ENCODE measurements at regions not wholly inside any gene's neighbourhood (a gene's known extent, or its start where the extent isn't known, plus 50 kb on each side); places are given as distances from the start of the nearest gene placed in this dataset.

DNA sequence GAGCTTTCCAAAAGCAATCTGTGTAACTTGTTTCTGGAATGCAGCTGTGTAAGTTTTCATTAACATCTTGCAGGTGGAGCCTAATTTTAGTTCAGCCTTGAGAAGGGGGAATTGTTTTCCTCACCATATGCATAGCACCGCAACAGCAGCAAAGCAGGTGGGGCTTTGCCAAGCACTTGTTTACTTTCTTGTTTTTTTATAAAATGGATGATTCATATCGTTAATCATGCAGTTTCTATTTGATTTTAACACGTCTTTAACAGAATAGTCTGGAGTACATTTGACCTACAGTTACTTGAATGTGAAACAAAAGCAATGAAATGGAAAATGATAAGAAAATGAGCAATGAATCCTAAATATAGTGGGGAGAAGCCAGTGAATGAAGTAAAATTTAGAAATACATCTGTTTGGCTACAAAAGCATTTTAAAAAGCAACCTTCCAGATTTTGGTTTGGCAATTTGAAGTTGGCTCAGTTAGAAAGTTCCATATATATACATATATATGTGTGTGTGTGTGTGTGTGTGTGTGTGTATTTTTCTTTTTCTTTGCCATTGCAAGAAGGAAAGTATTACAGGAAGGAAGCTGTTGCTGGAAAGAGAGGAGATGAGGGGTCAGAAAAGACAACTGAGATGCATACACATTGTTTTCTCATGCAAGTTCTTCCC, 119.0 kb upstream of the ADGRL2 start:
- TF ChIP-seq, protein P1, sequence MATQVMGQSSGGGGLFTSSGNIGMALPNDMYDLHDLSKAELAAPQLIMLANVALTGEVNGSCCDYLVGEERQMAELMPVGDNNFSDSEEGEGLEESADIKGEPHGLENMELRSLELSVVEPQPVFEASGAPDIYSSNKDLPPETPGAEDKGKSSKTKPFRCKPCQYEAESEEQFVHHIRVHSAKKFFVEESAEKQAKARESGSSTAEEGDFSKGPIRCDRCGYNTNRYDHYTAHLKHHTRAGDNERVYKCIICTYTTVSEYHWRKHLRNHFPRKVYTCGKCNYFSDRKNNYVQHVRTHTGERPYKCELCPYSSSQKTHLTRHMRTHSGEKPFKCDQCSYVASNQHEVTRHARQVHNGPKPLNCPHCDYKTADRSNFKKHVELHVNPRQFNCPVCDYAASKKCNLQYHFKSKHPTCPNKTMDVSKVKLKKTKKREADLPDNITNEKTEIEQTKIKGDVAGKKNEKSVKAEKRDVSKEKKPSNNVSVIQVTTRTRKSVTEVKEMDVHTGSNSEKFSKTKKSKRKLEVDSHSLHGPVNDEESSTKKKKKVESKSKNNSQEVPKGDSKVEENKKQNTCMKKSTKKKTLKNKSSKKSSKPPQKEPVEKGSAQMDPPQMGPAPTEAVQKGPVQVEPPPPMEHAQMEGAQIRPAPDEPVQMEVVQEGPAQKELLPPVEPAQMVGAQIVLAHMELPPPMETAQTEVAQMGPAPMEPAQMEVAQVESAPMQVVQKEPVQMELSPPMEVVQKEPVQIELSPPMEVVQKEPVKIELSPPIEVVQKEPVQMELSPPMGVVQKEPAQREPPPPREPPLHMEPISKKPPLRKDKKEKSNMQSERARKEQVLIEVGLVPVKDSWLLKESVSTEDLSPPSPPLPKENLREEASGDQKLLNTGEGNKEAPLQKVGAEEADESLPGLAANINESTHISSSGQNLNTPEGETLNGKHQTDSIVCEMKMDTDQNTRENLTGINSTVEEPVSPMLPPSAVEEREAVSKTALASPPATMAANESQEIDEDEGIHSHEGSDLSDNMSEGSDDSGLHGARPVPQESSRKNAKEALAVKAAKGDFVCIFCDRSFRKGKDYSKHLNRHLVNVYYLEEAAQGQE (IDR thresholded peaks at IDR 0.05; ENCODE audit: borderline replicate concordance) = no peak
- TF ChIP-seq MXI1 (conservative IDR thresholded peaks at IDR 0.05; ENCODE audit: poor library complexity, severe bottlenecking) (no peak), POLR2AphosphoS5 (IDR thresholded peaks at IDR 0.05) (no peak), EZH2 (IDR thresholded peaks at IDR 0.05; ENCODE audit: borderline replicate concordance, insufficient read depth, low read length, poor library complexity, severe bottlenecking) (no peak)
- TF ChIP-seq, protein P2, sequence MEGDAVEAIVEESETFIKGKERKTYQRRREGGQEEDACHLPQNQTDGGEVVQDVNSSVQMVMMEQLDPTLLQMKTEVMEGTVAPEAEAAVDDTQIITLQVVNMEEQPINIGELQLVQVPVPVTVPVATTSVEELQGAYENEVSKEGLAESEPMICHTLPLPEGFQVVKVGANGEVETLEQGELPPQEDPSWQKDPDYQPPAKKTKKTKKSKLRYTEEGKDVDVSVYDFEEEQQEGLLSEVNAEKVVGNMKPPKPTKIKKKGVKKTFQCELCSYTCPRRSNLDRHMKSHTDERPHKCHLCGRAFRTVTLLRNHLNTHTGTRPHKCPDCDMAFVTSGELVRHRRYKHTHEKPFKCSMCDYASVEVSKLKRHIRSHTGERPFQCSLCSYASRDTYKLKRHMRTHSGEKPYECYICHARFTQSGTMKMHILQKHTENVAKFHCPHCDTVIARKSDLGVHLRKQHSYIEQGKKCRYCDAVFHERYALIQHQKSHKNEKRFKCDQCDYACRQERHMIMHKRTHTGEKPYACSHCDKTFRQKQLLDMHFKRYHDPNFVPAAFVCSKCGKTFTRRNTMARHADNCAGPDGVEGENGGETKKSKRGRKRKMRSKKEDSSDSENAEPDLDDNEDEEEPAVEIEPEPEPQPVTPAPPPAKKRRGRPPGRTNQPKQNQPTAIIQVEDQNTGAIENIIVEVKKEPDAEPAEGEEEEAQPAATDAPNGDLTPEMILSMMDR (IDR thresholded peaks at IDR 0.05; ENCODE audit: poor library complexity, severe bottlenecking) = no peak

Measured in neural cell (in vitro differentiated cells).